Astrocyte (in vitro differentiated cells and primary cell): ENCODE measurements at regions not wholly inside any gene's neighbourhood (a gene's known extent, or its start where the extent isn't known, plus 50 kb on each side); places are given as distances from the start of the nearest gene placed in this dataset.

Experiments used
- DNase-seq: peaks from one replicate; pipeline ENCODE4 v3.0.0-alpha.2; 2010; ENCODE audit warnings: low read depth
- FAIRE-seq: peaks from 2 replicates; lab custom pipeline; 2011; peaks lifted over from hg19 to GRCh38; lab: Jason Lieb, UNC
- H2AFZ ChIP-seq: 2 replicates; pipeline ENCODE4 v1.6.0; 2012; ENCODE audit warnings: low read depth, low read length, inconsistent platforms
- H3K27ac ChIP-seq: 2 replicates; pipeline ENCODE4 v1.5.1; 2011; ENCODE audit warnings: low read depth, low read length, inconsistent platforms
- H3K27me3 ChIP-seq: 2 replicates; pipeline ENCODE4 v1.6.0; 2011; ENCODE audit warnings: low read length, inconsistent platforms; ENCODE audit not compliant: insufficient read depth
- H3K36me3 ChIP-seq: 2 replicates; pipeline ENCODE4 v1.5.1; 2011; ENCODE audit warnings: low read length, inconsistent platforms; ENCODE audit not compliant: insufficient read depth
- H3K4me1 ChIP-seq: 2 replicates; pipeline ENCODE4 v1.5.1; 2011; ENCODE audit warnings: low read length, inconsistent platforms; ENCODE audit not compliant: insufficient read depth
- H3K4me2 ChIP-seq: 2 replicates; pipeline ENCODE4 v1.6.0; 2012; ENCODE audit warnings: low read length, inconsistent platforms
- H3K4me3 ChIP-seq: 2 replicates; pipeline ENCODE4 v1.5.1; 2011; ENCODE audit warnings: low read depth, mild to moderate bottlenecking, low read length, inconsistent platforms; ENCODE audit not compliant: insufficient read depth
- H3K79me2 ChIP-seq: 2 replicates; pipeline ENCODE4 v1.6.0; 2012; ENCODE audit warnings: mild to moderate bottlenecking, low read length, inconsistent platforms; ENCODE audit not compliant: insufficient read depth
- H3K9ac ChIP-seq: 2 replicates; pipeline ENCODE4 v1.6.0; 2012; ENCODE audit warnings: mild to moderate bottlenecking, low read length, inconsistent platforms
- H3K9me3 ChIP-seq: 2 replicates; pipeline ENCODE4 v1.5.1; 2012; ENCODE audit warnings: low read depth, mild to moderate bottlenecking, low read length, inconsistent platforms; ENCODE audit not compliant: insufficient read depth
- H4K20me1 ChIP-seq: 2 replicates; pipeline ENCODE4 v1.6.0; 2012; ENCODE audit warnings: low read length, inconsistent platforms; ENCODE audit not compliant: insufficient read depth
- H3K27ac Mint-ChIP-seq: one replicate; pipeline ENCODE4 v1.8.0; 2021; ENCODE audit warnings: mild to moderate bottlenecking, mixed read lengths; ENCODE audit not compliant: unreplicated experiment
- H3K27me3 Mint-ChIP-seq: one replicate; pipeline ENCODE4 v1.8.0; 2021; ENCODE audit warnings: low read depth, mixed read lengths; ENCODE audit not compliant: unreplicated experiment
- H3K36me3 Mint-ChIP-seq: one replicate; pipeline ENCODE4 v1.8.0; 2021; ENCODE audit warnings: low read depth, mixed read lengths; ENCODE audit not compliant: unreplicated experiment
- H3K4me1 Mint-ChIP-seq: one replicate; pipeline ENCODE4 v1.8.0; 2021; ENCODE audit warnings: low read depth, mixed read lengths; ENCODE audit not compliant: unreplicated experiment
- H3K4me3 Mint-ChIP-seq: one replicate; pipeline ENCODE4 v1.8.0; 2021; ENCODE audit warnings: mild to moderate bottlenecking, moderate library complexity, mixed read lengths; ENCODE audit not compliant: unreplicated experiment
- H3K9me3 Mint-ChIP-seq: one replicate; pipeline ENCODE4 v1.8.0; 2021; ENCODE audit warnings: mild to moderate bottlenecking, mixed read lengths; ENCODE audit not compliant: unreplicated experiment
- CTCF ChIP-seq: IDR thresholded peaks from 2 replicates; pipeline ENCODE4 v1.5.1; 2011; ENCODE audit warnings: low read depth, mild to moderate bottlenecking, inconsistent platforms, low read length, moderate library complexity; ENCODE audit not compliant: insufficient read depth
- EZH2 ChIP-seq: IDR thresholded peaks from 2 replicates; pipeline ENCODE4 v1.6.1; 2012; ENCODE audit warnings: mild to moderate bottlenecking, low read length, inconsistent platforms; ENCODE audit not compliant: insufficient read depth

GRCh38 chr10:34049469-34049868, 715.0 kb upstream of the NRP1 start:
- Mint-ChIP-seq H3K4me3 (no peak overlapping the region), H3K4me1 (peaks cover 8% of the 10 kb centered on the region), H3K9me3 (no peaks in the 10 kb centered on the region), H3K36me3 (no peaks in the 10 kb centered on the region), H3K27me3 (peaks cover 10% of the 10 kb centered on the region), H3K27ac (peak overlapping the region; percentile 67)
- H3K27ac ChIP-seq: peak overlapping the region; percentile 15
- peak overlapping the region; percentile 64 for H3K4me2 ChIP-seq
- H4K20me1 ChIP-seq: no peaks in the 10 kb centered on the region
- peaks cover 16% of the 10 kb centered on the region for H3K4me1 ChIP-seq
- H3K9ac ChIP-seq: peak overlapping the region; percentile 24
- no peak overlapping the region for H2AFZ ChIP-seq
- no peak for TF ChIP-seq CTCF
- no peak for TF ChIP-seq EZH2
- H3K9me3 ChIP-seq: no peaks in the 10 kb centered on the region
- H3K27me3 ChIP-seq: no peaks in the 10 kb centered on the region
- H3K36me3 ChIP-seq: no peaks in the 10 kb centered on the region
- no peak overlapping the region for H3K4me3 ChIP-seq
- DNase-seq (no peak), FAIRE-seq (no peak)
- no peaks in the 10 kb centered on the region for H3K79me2 ChIP-seq

- no peak overlapping the region for H2AFZ ChIP-seq
- DNase-seq (no peak), FAIRE-seq (no peak)
- Mint-ChIP-seq H3K27me3 (peaks cover 10% of the 10 kb centered on the region), H3K36me3 (no peaks in the 10 kb centered on the region), H3K4me1 (peaks cover 8% of the 10 kb centered on the region), H3K27ac (no peak overlapping the region), H3K9me3 (no peaks in the 10 kb centered on the region), H3K4me3 (no peak overlapping the region)
- H3K27ac ChIP-seq: no peak overlapping the region
- H3K9ac ChIP-seq: no peak overlapping the region
- H3K4me2 ChIP-seq: no peak overlapping the region
- H3K4me1 ChIP-seq: peaks cover 16% of the 10 kb centered on the region
- H3K27me3 ChIP-seq: no peaks in the 10 kb centered on the region
- no peaks in the 10 kb centered on the region for H3K9me3 ChIP-seq
- H3K79me2 ChIP-seq: no peaks in the 10 kb centered on the region
- H3K4me3 ChIP-seq: no peak overlapping the region
- no peaks in the 10 kb centered on the region for H3K36me3 ChIP-seq
- H4K20me1 ChIP-seq: no peaks in the 10 kb centered on the region
- TF ChIP-seq EZH2 (no peak), CTCF (no peak)
Observed at GRCh38 chr10:34047389-34047788, 712.9 kb upstream of the NRP1 start.

- peaks cover 10% of the 10 kb centered on the region for H3K27me3 Mint-ChIP-seq
- H3K4me1 ChIP-seq: peaks cover 16% of the 10 kb centered on the region
- no peaks in the 10 kb centered on the region for H3K79me2 ChIP-seq
- H3K9ac ChIP-seq: no peak overlapping the region
- H3K27me3 ChIP-seq: no peaks in the 10 kb centered on the region
- FAIRE-seq (no peak), DNase-seq (no peak)
- H3K9me3 Mint-ChIP-seq: no peaks in the 10 kb centered on the region
- no peak overlapping the region for H3K4me3 Mint-ChIP-seq
- no peak overlapping the region for H3K4me3 ChIP-seq
- no peaks in the 10 kb centered on the region for H3K36me3 ChIP-seq
- H3K4me2 ChIP-seq: no peak overlapping the region
- H3K36me3 Mint-ChIP-seq: no peaks in the 10 kb centered on the region
- H2AFZ ChIP-seq: no peak overlapping the region
- H3K27ac ChIP-seq: no peak overlapping the region
- no peak overlapping the region for H3K27ac Mint-ChIP-seq
- TF ChIP-seq EZH2 (no peak), CTCF (no peak)
- H3K4me1 Mint-ChIP-seq: peaks cover 8% of the 10 kb centered on the region
- no peaks in the 10 kb centered on the region for H3K9me3 ChIP-seq
- H4K20me1 ChIP-seq: no peaks in the 10 kb centered on the region
Observed at GRCh38 chr10:34046506-34047034, 712.1 kb upstream of the NRP1 start.
